Astrocyte of the hippocampus (primary cell): ENCODE measurements at regions not wholly inside any gene's neighbourhood (a gene's known extent, or its start where the extent isn't known, plus 50 kb on each side); places are given as distances from the start of the nearest gene placed in this dataset.
"Not testable (repeated sequence)": the region's sequence is repeated elsewhere in the genome, so short reads cannot be mapped to it uniquely, and the experiment has no call there.

Experiments used
- DNase-seq: peaks from one replicate; pipeline ENCODE4 v3.0.0; 2011; ENCODE audit warnings: low read depth, low spot score

- no peak for DNase-seq
These were observed 72.5 kb upstream of the SERPINE2 start for GRCh38 chr2:224111576-224111975.

DNA sequence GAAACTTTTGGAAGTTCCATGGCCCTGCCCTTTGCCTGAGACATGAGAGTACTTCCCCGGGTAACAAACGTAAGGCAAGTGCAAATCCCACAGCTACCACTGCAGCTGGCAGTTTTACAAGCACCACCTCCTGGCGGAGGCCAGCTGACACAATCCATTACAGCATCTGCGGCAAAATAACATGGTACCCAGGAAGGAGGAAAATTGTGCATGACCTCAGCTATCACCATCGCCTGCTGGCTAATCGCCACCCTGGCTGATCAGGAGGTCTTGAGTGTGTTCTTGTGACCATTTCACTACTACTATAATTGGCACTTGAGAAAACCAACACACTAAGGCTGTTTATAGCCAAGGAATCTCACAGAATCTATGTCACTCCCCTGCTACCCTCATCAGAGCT is 71.7 kb upstream of the SERPINE2 start:
- no peak for DNase-seq

GRCh38 chr2:224109751-224110150 is 70.7 kb upstream of the SERPINE2 start:
- no peak for DNase-seq

DNA sequence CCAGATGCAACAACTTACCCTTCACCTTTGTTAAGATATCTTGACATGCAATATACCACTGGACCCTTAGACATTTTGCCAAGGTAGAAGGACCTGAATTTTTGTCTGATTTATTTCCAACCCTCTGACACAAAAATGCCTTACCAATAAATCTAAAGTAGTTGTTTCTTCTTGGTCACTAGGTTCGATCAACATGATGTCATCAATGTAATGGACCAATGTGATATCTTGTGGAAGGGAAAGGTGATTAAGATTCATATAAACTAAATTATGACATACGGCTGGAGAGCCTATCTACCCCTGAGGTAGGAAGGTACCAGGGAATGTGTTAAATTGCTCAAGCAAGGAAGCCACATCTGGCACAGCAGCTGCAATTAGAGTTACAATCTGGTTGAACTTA is 67.7 kb upstream of the SERPINE2 start:
- no peak for DNase-seq

DNA sequence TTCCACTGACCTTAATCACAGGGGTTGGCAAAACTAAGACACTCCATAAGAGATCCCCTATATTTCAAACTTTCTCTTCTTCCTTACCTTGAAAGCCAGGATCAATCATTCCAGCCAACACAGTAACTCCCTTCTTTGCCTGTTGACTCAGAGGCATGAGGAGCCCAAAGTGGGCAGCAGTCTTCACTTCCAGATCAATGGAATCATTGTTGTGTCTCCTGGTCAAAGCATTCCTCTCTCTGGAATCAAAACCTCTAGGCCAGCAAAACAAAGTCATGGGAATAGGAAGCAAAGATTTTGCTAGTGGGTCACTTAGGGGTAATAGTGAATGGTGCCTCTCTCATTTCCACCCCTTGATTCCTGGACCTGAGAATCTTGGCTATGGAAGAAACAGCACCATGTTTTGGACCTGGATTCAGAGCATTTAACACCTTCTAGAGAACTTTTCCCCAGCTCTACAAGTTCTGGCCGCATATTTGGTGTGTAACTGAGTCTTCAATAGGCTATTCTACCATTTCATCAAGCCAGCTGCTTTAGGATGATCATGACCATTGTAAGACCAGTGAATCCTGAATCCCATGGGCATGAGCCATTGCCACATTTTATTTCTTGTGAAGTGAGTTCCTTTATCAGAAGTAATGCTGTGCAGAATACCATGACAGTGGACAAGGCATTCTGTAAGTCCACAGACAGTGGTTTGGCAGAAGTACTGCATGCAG is 65.7 kb upstream of the SERPINE2 start:
- DNase-seq: peak; percentile 25

GRCh38 chr2:224103651-224104050 is 64.6 kb upstream of the SERPINE2 start:
- no peak for DNase-seq

DNA sequence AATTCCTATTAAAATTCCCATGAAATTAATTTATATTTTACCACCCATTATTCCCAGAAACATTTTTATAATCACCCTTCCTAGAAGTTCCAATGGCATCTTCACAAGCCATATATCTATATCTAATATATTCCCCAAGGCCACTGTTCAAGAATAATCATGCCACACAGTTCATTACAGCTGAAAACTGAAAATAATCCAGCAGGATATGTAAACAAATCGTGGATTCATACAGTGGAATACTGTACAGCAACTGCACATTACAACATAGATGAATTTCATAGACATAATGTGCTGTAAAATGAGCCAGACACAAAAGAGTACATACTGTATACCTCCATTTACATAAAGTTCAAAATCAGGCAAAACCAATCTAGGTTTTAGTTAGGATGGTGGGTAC is 63.9 kb upstream of the SERPINE2 start:
- DNase-seq: no peak

- DNase-seq: peak; percentile 39
These were observed 62.9 kb upstream of the SERPINE2 start for GRCh38 chr2:224101820-224102630.

DNA sequence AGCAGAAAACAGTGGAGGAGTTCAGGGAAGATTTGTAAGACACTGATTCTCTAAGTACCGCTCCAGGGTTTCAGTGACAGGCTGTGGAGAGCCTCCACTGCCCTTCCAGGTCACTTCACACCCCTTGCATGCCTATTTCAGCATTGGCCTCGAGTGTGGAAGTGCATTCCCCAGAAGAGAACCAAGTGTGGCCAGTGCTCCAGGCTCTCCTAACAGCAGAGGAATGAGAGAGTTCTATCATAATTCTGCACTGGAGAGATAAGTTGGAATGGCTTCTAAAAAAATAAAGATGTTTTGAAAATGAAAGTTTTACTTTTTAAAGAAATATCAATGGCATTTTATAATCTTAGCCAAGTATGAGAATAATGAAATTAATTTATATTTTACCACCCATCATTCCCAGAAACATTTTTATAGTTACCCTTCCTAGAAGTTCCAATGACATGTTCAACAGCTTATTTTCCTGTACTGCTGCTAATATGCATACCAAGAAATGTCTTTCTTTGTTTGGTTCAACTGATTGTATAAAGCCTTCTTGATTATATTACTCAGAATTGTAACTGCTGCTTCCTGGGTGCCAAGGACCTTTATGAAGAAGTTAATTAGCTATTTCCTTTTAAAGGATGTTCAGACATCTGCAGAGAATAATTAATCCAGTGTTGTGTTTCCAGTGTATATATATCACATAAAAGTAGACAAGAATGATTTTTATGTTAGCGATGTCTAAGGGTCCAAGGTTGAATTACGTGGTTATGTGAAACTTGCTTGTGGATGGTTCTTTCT is 61.0 kb upstream of the SERPINE2 start:
- no peak for DNase-seq

DNA sequence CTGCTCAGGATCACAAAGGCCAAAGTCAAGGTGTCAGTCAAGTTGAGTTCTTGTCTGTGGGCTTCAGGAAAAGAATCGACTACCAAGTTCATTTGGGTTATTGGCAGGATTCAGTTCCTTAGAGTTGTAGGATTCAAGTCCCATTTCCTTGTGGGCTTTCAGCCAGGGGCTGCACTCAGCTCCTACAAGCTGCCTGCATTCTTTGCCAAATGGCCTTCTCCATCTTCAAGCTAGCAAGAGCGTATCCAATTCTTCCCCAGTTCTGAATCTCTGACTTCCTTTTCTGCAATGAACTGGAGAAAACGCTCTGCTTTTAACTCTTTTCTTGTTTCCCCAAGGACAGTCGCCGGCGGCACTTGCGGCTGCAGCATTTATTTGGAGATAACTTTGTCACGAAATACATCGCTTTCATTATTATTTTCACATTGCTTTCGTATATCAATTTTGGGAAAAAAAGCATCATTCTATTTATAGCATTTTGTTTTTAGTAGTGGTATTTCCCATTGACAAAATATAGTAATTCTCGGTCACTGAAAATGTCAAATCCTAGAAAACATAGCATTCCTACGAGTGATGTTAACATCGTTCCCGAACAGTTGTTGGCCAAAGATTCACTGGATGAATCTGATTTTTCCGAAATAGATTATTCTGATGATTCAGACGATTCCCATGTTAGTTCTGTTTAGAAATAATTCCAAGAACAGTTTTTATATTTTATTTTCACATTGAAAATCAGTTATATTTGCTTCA is 59.6 kb upstream of the SERPINE2 start:
- DNase-seq: no peak

GRCh38 chr2:224094413-224094812 is 55.3 kb upstream of the SERPINE2 start:
- DNase-seq: no peak

GRCh38 chr2:224091671-224092070 is 52.6 kb upstream of the SERPINE2 start:
- DNase-seq: not testable (repeated sequence)

DNA sequence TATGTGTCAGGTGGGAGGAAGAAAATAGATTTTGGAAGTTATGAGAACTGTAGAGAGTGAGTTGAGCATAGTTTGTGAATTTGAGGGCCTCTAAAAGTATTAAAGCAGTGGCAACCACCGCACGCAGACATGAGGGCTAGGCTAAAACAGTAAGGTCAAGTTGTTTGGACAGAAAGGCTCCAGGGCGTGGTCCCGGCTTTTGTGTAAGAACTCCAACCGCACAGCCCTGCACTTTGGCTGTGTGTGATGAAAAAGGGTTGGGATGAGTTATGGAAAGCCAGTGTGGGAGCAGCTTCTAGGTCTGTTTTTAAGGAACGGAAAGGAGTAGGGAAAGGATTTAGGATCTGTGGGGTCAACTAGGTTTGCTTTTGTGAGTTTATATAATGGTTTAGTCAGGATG is 50.5 kb upstream of the SERPINE2 start:
- not testable (repeated sequence) for DNase-seq
